ENCODE measurements at regions not wholly inside any gene's neighbourhood (a gene's known extent, or its start where the extent isn't known, plus 50 kb on each side); places are given as distances from the start of the nearest gene placed in this dataset.

GRCh38 chr1:187836557-187836956 is 1007.8 kb downstream of the PLA2G4A start:
- TF ChIP-seq TAF1 (IDR thresholded peaks at IDR 0.05; ENCODE audit: low read depth) (no peak), REST (IDR thresholded peaks at IDR 0.05; ENCODE audit: low read depth) (no peak), EGR1 (IDR thresholded peaks at IDR 0.05) (no peak), TCF12 (IDR thresholded peaks at IDR 0.05; ENCODE audit: low read depth) (no peak), TEAD4 (IDR thresholded peaks at IDR 0.05) (no peak), FOXM1 (IDR thresholded peaks at IDR 0.05; ENCODE audit: borderline replicate concordance, low read depth) (no peak), ZBTB7A (IDR thresholded peaks at IDR 0.05; ENCODE audit: low read depth) (no peak), CREB1 (IDR thresholded peaks at IDR 0.05; ENCODE audit: low read depth) (no peak), USF1 (IDR thresholded peaks at IDR 0.05) (no peak), NFIC (IDR thresholded peaks at IDR 0.05) (no peak), EP300 (IDR thresholded peaks at IDR 0.05; ENCODE audit: borderline replicate concordance) (no peak), MAX (IDR thresholded peaks at IDR 0.05) (no peak), RAD21 (IDR thresholded peaks at IDR 0.05; ENCODE audit: low read depth) (no peak), CEBPB (IDR thresholded peaks at IDR 0.05) (no peak), YY1 (IDR thresholded peaks at IDR 0.05; ENCODE audit: low read depth) (no peak)

GRCh38 chr1:187837787-187838186 is 1009.0 kb downstream of the PLA2G4A start:
- TF ChIP-seq MAX (IDR thresholded peaks at IDR 0.05), result no peak
- no peak for TF ChIP-seq CEBPB (IDR thresholded peaks at IDR 0.05)
- TF ChIP-seq REST (IDR thresholded peaks at IDR 0.05; ENCODE audit: low read depth), result no peak
- TF ChIP-seq FOXM1 (IDR thresholded peaks at IDR 0.05; ENCODE audit: borderline replicate concordance, low read depth), result no peak
- TF ChIP-seq YY1 (IDR thresholded peaks at IDR 0.05; ENCODE audit: low read depth), result no peak
- TF ChIP-seq TAF1 (IDR thresholded peaks at IDR 0.05; ENCODE audit: low read depth), result no peak
- TF ChIP-seq USF1 (IDR thresholded peaks at IDR 0.05), result no peak
- no peak for TF ChIP-seq RAD21 (IDR thresholded peaks at IDR 0.05; ENCODE audit: low read depth)
- TF ChIP-seq NFIC (IDR thresholded peaks at IDR 0.05), result no peak
- no peak for TF ChIP-seq TCF12 (IDR thresholded peaks at IDR 0.05; ENCODE audit: low read depth)
- no peak for TF ChIP-seq CREB1 (IDR thresholded peaks at IDR 0.05; ENCODE audit: low read depth)
- TF ChIP-seq ZBTB7A (IDR thresholded peaks at IDR 0.05; ENCODE audit: low read depth), result no peak
- no peak for TF ChIP-seq TEAD4 (IDR thresholded peaks at IDR 0.05)

GRCh38 chr1:187838335-187839293 is 1009.9 kb downstream of the PLA2G4A start:
- TF ChIP-seq REST (IDR thresholded peaks at IDR 0.05; ENCODE audit: low read depth) (no peak), USF1 (IDR thresholded peaks at IDR 0.05) (no peak), CEBPB (IDR thresholded peaks at IDR 0.05) (no peak), TCF12 (IDR thresholded peaks at IDR 0.05; ENCODE audit: low read depth) (no peak), MAX (IDR thresholded peaks at IDR 0.05) (no peak), EP300 (IDR thresholded peaks at IDR 0.05; ENCODE audit: borderline replicate concordance) (no peak), TEAD4 (IDR thresholded peaks at IDR 0.05) (no peak), RAD21 (IDR thresholded peaks at IDR 0.05; ENCODE audit: low read depth) (no peak), CREB1 (IDR thresholded peaks at IDR 0.05; ENCODE audit: low read depth) (no peak), TAF1 (IDR thresholded peaks at IDR 0.05; ENCODE audit: low read depth) (no peak), ZBTB7A (IDR thresholded peaks at IDR 0.05; ENCODE audit: low read depth) (no peak), FOXM1 (IDR thresholded peaks at IDR 0.05; ENCODE audit: borderline replicate concordance, low read depth) (no peak), EGR1 (IDR thresholded peaks at IDR 0.05) (no peak), YY1 (IDR thresholded peaks at IDR 0.05; ENCODE audit: low read depth) (no peak), NFIC (IDR thresholded peaks at IDR 0.05) (no peak)
